ENCODE measurements at regions not wholly inside any gene's neighbourhood (a gene's known extent, or its start where the extent isn't known, plus 50 kb on each side); places are given as distances from the start of the nearest gene placed in this dataset.
"Not testable (repeated sequence)": the region's sequence is repeated elsewhere in the genome, so short reads cannot be mapped to it uniquely, and the experiment has no call there.

DNA sequence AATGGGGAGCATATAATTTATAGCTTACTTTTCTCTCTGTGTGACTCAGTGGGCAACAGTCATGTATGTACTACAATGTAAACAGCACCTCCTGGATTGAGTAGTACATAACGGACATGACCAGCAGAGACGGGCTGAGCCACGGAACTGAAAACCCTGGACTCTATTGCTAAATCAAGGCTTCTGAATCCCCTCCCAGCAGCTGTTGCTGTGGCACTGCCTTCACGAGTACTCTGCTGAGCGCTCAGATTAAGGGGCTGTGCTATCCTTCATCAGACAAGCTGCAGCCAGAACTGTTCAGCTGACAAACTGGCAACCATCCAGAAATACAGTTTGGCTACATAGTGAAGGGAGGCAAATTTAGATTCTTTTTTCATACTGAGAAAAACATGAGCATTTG is 131.3 kb upstream of the CCDC180 start:
- DNase-seq: no peak

DNA sequence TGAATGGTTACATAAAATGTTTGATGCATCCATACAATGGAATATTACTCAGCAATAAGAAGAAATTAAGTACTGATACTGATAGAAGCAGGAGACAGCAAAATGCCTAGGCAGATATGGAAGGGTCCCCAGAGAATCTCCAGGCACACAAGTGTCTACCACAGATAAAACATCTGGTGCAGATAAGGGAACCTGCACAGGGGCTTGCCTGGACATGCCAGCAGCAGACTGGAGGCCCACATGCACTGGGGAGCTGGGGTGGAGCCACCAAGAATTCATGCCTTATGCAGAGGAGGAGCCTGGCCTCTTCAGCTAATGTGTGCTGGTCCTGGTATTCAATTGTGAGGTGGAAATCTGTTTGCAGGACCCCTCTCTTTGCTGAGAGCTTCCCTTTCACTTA is 129.2 kb upstream of the CTSV start:
- DNase-seq: not testable (repeated sequence)

DNA sequence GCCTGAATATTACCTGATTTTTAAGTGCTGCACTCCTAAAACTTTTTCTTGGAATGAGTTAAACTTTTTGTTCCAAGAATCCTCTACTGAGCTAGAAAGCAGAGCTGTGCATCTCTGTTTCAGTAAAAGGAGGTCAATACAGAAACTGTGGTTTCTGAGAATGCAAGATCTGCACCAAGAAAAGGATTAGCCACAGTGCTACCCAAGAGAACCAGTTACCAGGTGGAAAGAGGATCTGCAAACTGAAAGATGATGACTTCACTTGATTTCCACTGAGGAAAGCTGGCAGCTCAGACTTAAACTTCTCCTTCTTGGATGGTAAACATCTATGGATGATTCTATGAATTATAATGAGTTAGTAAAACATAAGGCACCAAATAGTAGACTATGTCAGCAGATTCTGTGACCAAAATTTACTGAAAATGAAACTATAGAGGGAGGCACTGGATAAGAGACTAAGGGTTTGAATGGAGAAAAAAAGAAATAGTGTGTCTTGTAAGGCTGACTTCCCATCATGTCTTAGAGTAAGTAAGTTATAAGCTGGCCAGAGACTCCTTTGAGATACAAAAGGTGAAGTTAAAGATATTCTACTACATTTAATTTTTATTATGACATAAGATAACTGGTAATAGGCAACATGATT is 127.7 kb upstream of the CTSV start:
- DNase-seq: not testable (repeated sequence)

DNA sequence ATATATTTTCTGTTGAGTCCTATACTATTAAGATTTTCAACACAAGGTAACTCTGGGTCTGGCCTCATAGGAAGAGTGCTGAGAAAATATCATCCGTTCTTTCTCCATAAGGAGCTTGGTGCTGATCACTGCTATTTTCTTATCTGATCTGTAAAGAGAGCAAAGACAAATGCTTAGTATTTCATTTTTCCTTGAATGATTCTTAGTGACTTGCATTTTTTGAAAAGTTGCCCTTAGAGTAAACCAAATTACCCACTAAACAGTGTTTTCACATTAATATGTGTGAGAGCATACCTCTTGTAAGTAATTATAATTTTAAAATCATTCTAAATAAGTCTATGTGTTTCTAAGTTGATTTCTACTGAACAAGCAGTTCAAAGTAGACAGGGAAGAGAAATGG is 121.3 kb upstream of the CTSV start:
- no peak for DNase-seq

DNA sequence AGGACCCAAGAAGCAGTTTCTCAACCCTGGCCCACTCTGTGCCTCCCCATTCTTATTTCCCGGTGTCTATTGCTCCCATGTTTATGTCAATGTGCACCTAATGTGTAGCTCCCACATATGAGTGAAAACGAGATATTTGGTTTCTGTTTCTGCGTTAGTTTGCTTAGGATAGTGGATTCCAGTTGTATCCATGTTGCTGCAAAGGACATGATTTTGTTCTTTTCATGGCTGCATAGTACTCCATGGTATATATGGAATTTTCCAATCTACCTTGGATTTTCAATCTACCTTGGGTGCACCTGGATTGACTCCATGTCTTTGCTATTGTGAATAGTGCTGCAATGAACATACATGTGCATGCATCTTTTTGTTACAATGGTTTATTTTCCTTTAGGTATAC is 119.8 kb upstream of the CTSV start:
- not testable (repeated sequence) for DNase-seq

DNA sequence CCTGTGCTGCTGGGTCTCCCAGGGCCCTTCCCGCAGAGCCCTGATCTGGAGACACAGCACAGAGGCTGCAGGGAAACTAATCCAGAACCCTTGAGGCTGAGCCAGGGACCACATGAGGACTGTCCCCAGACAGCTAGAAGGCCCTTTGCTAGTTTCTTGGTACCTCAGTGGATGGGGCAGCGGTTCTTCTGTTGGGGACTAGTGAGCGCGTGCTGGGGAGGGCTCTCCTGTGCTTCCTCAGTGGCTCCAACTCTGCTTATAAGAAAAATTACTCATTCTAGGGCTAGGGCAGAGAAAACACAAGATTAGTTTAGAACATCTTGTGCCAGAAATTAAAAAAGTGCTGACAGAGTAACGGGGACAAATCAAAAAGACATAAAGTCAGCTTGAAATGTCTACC is 116.5 kb upstream of the CTSV start:
- not testable (repeated sequence) for DNase-seq

DNA sequence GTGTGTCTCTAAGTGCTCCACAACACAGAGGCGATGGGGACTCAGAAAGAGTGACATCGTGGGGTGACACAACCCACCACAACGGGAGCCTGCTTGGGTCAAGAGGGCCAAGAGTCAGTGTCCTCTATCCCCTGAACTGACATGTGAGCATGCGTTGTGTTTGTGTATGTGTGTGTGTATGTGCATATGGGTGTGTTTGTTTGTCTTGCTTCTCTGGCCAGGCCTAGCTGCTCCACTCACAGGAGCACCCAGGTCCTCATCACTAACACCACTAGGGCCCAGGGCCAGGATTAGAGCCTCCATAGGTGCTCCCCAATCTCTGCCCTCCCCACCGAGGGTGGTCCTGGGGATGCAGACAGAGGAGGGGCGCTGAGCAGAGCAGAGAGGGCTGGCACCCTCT is 115.0 kb upstream of the CTSV start:
- DNase-seq: no peak

DNA sequence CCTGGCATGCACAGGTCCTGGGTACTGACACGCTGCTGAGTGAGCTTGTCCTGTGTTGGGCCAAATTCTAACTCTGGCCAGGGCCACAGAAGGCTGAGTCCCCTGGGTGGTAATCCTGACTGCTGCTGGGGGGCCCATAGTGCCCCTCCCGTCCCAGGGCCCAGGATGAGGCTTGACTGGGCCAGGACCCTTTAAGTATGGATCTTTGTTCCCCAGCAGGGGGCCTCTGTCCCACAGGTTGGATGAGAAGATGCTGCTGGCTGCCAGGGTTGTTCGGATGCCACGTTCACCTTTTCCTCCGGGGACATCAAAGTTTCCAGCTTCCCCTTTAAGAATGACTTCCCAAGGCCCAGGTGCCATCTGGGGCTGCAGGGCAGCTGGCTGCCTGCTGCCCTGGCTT is 114.2 kb upstream of the CTSV start:
- not testable (repeated sequence) for DNase-seq

DNA sequence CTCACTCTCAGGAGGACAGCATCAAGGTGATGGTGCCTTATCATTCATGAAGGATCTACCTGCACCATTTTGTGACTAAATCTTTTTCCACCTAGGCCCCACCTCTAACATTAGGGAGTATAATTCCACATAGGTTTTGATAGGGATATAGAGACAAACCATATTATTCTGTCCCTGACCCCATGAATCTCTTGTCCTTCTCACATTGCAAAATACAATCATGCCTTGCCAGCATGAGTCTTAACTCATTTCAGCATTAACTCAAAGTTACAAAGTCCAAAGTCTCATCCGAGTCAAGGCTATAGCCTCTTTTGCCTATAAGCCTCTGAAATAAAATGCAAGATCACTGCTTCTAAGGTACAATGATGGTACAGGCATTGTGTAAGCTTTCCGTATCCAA is 111.5 kb upstream of the CTSV start:
- DNase-seq: not testable (repeated sequence)

DNA sequence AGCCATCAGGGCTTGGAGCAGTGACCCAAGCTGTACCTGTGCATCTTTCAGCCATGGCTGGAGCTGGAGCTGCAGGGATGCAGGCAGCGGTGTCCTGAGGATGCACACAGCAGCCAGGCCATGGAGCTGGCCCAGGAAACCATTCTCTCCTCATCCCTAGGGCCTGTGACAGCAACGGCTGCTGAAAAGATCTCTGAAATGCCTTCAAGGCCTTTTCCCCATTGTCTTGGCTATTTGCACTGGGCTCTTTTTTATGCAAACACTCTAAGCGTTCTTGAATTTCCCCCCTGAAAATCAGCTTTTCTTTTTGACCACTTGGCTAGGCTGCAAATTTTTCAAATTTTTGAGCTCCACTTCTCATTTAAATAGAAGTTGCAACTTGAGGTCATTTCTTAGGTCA is 109.5 kb upstream of the CTSV start:
- not testable (repeated sequence) for DNase-seq

DNA sequence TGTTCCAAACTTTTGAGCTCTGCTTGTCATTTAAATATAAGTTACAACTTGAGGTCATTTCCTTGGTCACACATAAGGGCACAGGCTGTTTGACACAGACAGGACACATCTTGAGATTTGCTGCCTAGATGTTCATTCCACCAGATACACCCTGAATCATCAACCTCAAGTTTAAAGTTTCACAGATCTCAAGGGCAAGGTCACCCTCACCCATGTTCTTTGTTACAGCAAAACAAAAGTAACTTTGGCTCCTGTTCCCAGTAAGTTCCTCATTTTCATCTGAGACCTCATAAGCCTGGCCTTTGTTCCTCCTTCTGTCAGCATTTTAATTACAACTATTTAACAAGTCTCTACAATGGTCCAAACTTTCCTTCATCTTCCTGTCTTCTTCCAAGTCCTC is 106.7 kb upstream of the CTSV start:
- DNase-seq: not testable (repeated sequence)

DNA sequence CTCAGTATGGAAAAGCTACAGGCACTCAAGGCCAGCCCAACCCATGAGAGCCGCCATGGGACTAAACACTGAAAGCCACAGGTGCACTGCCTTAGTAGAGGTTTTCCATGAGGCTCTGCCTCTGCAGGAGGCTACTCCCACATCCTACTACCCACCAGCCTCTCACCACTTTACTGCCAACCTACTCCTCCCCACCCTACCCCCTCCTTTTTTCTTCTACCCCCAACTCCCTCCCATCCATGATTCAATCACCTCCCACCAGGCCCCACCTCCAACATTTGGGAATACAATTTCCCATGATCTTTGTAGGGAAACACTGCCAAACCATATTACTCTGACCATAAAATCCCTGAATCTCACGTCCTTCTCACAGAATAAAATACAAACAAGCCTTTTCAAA is 101.6 kb upstream of the CTSV start:
- no peak for DNase-seq

DNA sequence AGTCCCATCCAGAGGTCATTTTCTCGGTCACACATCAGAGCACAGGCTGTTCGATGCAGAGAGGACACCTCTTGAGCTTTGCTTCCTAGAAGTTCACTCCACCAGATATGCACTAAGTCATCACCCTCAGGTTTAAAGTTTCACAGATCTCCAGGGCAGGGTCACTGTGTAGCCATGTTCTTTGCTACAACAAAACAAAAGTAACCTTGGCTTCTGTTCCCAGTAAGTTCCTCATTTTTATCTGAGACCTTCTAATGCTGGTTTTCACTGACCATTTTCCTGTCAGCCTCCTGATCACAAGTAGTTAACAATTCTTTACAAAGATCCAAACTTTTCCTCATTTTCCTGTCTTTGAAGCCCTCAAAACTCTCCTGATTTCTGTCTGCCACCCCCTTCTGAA is 97.5 kb upstream of the CTSV start:
- DNase-seq: no peak

DNA sequence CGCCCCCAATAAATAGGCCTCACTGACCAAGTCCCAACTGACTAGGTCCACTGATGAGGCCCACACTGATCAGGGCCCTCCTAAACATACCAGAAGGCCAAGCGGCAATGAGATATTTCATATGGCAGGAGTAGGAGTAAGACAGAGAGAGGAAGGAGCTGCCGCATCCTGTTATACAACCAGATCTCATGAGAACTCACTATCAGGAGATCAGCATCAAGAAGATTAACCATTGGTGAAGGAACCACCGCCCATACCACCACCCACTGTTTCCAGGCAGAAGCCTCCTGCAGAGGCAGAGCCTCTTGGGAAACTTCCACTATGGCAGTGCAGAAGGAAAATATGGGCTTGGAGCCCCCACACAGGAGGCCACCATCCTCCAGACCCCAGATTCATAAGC is 95.0 kb upstream of the CTSV start:
- not testable (repeated sequence) for DNase-seq

DNA sequence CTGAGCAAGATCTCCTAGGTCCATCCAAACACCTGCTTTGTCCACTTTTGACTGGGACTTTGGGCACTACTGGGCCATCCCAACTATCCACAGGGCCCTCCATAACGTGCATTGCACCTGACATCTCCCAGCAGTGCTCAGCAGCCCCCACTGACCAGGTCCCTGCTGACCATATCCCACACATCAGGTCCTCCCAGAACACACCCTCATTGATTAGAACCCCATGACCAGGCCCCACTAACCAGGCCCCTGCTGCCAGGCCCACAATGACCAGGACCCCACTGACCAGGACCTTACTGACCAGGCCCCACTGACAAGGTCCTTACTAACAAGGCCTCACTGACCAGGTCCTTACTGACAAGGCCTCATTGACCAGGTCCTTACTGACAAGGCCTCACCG is 93.9 kb upstream of the CTSV start:
- no peak for DNase-seq

DNA sequence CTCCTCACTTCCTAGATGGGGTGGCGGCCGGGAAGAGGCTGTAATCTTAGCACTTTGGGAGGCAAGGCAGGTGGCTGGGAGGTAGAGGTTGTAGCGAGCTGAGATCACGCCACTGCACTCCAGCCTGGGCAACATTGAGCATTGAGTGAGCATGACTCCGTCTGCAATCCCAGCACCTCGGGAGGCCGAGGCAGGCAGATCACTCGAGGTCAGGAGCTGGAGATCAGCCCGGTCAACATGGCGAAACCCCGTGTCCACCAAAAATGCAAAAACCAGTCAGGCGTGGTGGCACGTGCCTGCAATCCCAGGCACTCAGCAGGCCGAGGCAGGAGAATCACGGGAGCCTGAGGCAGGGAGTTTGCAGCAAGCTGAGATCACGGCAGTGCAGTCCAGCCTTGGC is 91.9 kb upstream of the CTSV start:
- not testable (repeated sequence) for DNase-seq

DNA sequence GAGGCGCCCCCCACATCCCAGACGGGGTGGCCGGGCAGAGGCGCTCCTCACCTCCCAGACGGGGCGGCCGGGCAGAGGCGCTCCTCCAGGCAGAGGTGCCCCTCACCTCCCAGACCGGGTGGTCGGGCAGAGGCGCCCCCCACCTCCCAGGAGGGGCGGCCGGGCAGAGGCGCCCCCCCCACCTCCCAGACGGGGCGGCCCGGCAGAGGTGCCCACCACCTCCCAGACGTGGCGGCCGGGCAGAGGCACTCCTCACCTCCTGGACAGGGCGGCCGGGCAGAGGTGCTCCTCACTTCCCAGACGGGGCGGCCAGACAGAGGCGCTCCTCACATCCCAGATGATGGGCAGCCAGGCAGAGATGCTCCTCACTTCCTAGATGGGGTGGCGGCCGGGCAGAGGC is 91.4 kb upstream of the CTSV start:
- DNase-seq: not testable (repeated sequence)

DNA sequence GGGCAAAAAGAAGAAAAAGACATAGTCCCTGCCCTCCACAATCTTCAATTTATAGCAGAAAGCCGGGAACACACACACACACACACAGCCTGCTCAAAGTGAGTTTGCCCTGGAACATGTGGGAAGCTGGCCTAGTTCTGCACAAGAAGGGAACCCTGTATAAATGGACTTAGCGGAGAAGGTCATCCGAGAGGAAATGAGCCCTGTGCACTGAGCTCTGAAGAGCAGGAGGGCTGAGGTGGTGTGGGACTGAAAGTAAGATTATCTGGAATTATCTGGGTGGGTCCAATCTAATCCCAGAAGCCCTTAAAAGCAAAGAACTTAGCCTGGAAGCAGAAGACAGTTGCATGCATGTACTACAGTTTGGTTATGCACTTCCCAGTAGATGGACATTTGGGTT is 90.0 kb upstream of the CTSV start:
- DNase-seq: no peak

DNA sequence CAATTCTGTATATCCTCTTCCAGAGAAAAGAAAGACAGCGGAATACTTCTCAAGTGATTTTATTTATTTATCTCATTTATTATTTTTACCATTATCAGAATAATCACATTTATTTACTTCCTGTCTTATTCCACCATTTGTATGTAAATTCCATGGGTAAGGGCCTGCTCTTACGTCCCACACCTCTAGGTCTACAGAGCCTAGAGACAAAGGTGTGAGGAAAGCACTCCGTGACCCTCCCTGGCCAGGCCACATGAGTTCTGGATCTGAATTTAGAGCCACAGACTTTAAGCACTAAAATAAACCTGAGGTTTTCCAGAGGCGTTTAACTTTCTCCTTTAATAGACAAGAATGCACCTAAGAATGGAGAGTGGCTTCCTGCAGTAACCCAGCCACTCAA is 85.3 kb upstream of the CTSV start:
- DNase-seq: no peak

DNA sequence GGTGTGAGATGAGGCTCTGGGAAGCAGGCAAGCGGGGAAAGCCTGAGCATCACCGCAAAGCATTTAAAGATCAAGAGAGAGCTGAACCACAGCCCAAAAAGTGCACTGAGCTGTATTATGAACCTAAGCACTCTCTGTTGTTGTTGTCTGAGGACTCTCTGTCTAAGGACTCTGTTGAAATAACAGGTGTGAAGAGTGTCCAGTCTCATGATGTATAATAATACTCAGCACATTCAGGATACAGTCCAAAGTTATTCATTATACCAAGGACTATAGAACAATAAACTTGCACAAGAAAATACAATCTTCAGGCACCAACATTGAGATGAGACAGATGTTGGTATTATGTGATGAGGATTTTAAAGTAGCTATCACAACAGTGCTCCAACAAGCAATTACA is 71.8 kb upstream of the CTSV start:
- DNase-seq: no peak

DNA sequence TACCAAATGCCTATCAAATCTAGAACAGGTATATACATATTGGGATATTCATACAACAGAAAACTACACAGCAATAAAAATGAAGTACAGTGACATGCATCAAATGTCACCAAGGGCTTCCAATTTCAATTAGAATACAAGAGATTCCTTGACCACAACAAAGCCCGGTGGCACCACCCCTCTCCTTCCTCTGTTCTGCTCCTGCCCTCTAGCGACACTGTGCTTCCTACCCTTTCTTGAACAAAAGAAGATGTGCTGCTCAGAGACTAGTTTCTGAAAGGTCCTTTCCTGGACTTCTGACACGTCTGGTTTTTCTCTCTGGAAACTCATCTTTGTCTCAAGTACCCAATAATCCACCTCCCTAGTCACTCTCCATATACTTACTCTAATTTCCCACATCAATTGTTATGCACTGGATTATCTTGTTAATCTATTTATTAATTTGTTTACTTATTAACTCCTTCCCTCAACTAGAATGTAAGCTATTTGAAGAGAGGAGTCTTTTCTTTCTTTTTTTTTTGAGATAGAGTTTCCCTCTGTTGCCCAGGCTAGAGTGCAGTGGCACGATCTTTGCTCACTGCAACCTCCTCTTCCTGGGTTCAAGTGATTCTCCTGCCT is 70.4 kb upstream of the CTSV start:
- no peak for DNase-seq

DNA sequence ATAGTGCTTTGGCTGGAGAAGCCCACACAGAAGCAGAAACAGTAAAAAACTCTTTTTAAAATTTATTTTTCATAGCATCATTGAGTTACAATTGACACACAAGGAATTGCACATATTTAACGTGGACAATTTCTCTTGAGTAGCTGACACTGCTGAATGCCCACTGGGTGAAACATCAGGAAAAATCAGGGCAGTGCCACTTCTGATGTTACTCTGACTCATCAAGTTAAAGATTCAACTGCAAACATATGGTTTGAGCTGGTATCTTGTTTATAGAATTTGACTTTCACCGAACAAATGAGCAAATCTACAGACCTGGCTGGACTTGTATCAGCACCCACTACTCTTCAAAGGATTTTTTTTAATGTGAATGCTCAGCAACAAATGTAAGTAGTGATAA is 66.3 kb upstream of the CTSV start:
- DNase-seq: not testable (repeated sequence)

DNA sequence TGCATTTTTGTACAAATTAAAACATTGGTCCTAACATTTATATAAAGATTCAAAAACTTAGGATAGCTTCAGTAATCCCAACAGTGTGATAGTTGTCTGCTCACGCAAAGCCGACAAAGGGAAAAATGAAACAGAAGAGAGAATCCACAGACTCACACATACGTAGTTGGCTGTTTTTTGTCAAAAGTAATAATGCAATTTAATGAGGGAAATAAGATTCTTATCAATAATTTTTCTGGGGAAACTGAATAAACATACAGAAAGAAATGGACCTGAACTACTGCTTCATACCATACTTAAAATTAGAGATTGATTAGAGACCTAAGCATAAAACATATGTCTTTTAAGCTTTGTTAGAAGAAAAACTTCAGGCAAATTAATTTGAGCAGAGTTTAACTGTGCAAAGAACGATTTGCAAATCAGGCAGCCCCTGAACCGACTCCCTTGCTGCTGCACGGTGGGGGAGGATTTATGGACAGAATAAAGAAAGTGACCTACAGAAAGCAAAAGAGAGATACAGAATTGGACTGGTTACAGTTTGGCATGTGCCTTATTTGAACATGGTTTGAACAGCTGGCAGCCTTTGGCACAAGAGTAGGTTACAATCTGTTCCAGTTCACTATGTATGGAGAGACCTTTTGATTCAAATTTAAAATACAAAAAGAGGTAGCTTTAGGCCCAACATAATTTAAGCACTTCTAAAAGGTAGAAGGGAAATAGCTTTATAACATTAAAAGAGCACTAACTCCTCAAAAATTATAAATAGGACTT is 64.9 kb upstream of the CTSV start:
- not testable (repeated sequence) for DNase-seq

DNA sequence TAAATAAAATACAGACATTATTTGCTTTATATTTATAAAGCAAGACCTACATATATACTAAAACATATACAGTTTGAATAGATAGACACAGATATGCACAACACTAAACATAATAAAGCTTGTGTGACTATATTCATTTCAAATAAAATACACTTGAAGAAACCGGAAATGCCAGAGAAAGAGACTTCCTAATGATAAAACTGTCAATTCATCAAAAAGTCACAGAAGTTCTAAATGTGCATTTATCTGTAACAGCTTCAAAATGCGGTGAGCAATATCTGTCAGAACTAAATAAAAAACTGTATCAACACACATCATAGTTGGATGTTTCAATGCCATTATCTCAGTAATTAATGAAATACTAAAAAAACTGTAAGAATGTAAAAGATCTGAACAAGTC is 60.6 kb upstream of the CTSV start:
- not testable (repeated sequence) for DNase-seq

All from activated CD4-positive, alpha-beta T cell treated with anti-CD3 and anti-CD28 coated beads, Interleukin-2, amount 50 U/mL, for 1 hour (primary cell).